H9 (cell line): ENCODE measurements at regions not wholly inside any gene's neighbourhood (a gene's known extent, or its start where the extent isn't known, plus 50 kb on each side); places are given as distances from the start of the nearest gene placed in this dataset.

Experiments
- DNase-seq: peaks from one replicate; pipeline ENCODE4 v3.0.0-alpha.2; 2017
- H2AFZ ChIP-seq: one replicate; pipeline ENCODE4 v1.6.1; 2013; ENCODE audit warnings: mild to moderate bottlenecking, low read length, control low read depth, moderate library complexity
- H2AK5ac ChIP-seq: 2 replicates; pipeline ENCODE4 v1.6.1; 2013; ENCODE audit warnings: low read length, control low read depth, mixed read lengths; ENCODE audit not compliant: insufficient read length
- H2BK120ac ChIP-seq: one replicate; pipeline ENCODE4 v1.6.1; 2013; ENCODE audit warnings: low read depth, mild to moderate bottlenecking, low read length, control low read depth, inconsistent platforms; ENCODE audit not compliant: poor library complexity, severe bottlenecking
- H2BK12ac ChIP-seq: 2 replicates; pipeline ENCODE4 v1.6.1; 2013; ENCODE audit warnings: low read length, control low read depth, mixed read lengths, low read depth; ENCODE audit not compliant: insufficient read length
- H2BK15ac ChIP-seq: 2 replicates; pipeline ENCODE4 v1.6.1; 2013; ENCODE audit warnings: low read depth, low read length, control low read depth
- H2BK20ac ChIP-seq: one replicate; pipeline ENCODE4 v1.6.1; 2013; ENCODE audit warnings: low read depth, mild to moderate bottlenecking, low read length, control low read depth, inconsistent platforms; ENCODE audit not compliant: poor library complexity, severe bottlenecking
- H2BK5ac ChIP-seq: 2 replicates; pipeline ENCODE4 v1.6.1; 2013; ENCODE audit warnings: low read length, control low read depth, mixed read lengths; ENCODE audit not compliant: insufficient read length
- H3K14ac ChIP-seq: 2 replicates; pipeline ENCODE4 v1.6.1; 2013; ENCODE audit warnings: low read length, control low read depth; ENCODE audit not compliant: insufficient read depth
- H3K18ac ChIP-seq: 2 replicates; pipeline ENCODE4 v1.6.1; 2013; ENCODE audit warnings: low read depth, mild to moderate bottlenecking, mixed read lengths, low read length, control low read depth; ENCODE audit not compliant: insufficient read length
- H3K23ac ChIP-seq: 2 replicates; pipeline ENCODE4 v1.6.1; 2013; ENCODE audit warnings: low read length, control low read depth, mixed read lengths, low read depth; ENCODE audit not compliant: insufficient read length
- H3K23me2 ChIP-seq: 2 replicates; pipeline ENCODE4 v1.6.1; 2013; ENCODE audit warnings: low read depth, mild to moderate bottlenecking, mixed read lengths, low read length, control low read depth; ENCODE audit not compliant: insufficient read length, poor library complexity, severe bottlenecking
- H3K27ac ChIP-seq: 2 replicates; pipeline ENCODE4 v1.5.1; 2013; ENCODE audit warnings: low read length, control low read depth, mixed read lengths, low read depth; ENCODE audit not compliant: insufficient read length
- H3K27me3 ChIP-seq: 2 replicates; pipeline ENCODE4 v1.6.1; 2013; ENCODE audit warnings: low read length, control low read depth, inconsistent platforms; ENCODE audit not compliant: insufficient read depth
- H3K4ac ChIP-seq: 2 replicates; pipeline ENCODE4 v1.6.1; 2013; ENCODE audit warnings: low read depth, mild to moderate bottlenecking, control low read depth, inconsistent platforms, low read length, moderate library complexity
- H3K4me1 ChIP-seq: 2 replicates; pipeline ENCODE4 v1.6.1; 2013; ENCODE audit warnings: low read length, control low read depth, inconsistent platforms; ENCODE audit not compliant: insufficient read depth
- H3K4me2 ChIP-seq: 2 replicates; pipeline ENCODE4 v1.6.1; 2013; ENCODE audit warnings: low read length, control low read depth, mixed read lengths; ENCODE audit not compliant: insufficient read length, insufficient read depth
- H3K56ac ChIP-seq: 2 replicates; pipeline ENCODE4 v1.6.1; 2013; ENCODE audit warnings: low read depth, mild to moderate bottlenecking, mixed read lengths, low read length, control low read depth; ENCODE audit not compliant: insufficient read length
- H3K79me1 ChIP-seq: 2 replicates; pipeline ENCODE4 v1.6.1; 2013; ENCODE audit warnings: low read depth, mild to moderate bottlenecking, moderate library complexity, low read length, control low read depth, inconsistent platforms; ENCODE audit not compliant: insufficient read depth, poor library complexity, severe bottlenecking
- H3K79me2 ChIP-seq: 2 replicates; pipeline ENCODE4 v1.6.1; 2013; ENCODE audit warnings: low read length, control low read depth, inconsistent platforms; ENCODE audit not compliant: insufficient read depth
- H3K9ac ChIP-seq: 2 replicates; pipeline ENCODE4 v1.6.1; 2013; ENCODE audit warnings: low read length, control low read depth, mixed read lengths; ENCODE audit not compliant: insufficient read length; ENCODE audit errors: extremely low read depth
- H3K9me3 ChIP-seq: one replicate; pipeline ENCODE4 v1.6.1; 2013; ENCODE audit warnings: low read depth, low read length, inconsistent platforms; ENCODE audit not compliant: control insufficient read depth
- H3T11ph ChIP-seq: one replicate; pipeline ENCODE4 v1.6.1; 2013; ENCODE audit warnings: mild to moderate bottlenecking, low read length, control low read depth, inconsistent platforms
- H4K20me1 ChIP-seq: one replicate; pipeline ENCODE4 v1.6.1; 2013; ENCODE audit not compliant: control insufficient read depth, insufficient read length, insufficient read depth
- H4K5ac ChIP-seq: 2 replicates; pipeline ENCODE4 v1.6.1; 2013; ENCODE audit warnings: low read depth, mild to moderate bottlenecking, mixed read lengths, low read length, control low read depth; ENCODE audit not compliant: insufficient read length
- H4K8ac ChIP-seq: replicated peaks from 2 replicates; pipeline ENCODE4 v1.6.1; 2013; ENCODE audit warnings: low read length, control low read depth, mixed read lengths, low read depth; ENCODE audit not compliant: insufficient read length
- H4K91ac ChIP-seq: 2 replicates; pipeline ENCODE4 v1.6.1; 2013; ENCODE audit warnings: low read depth, mild to moderate bottlenecking, moderate library complexity, mixed read lengths, low read length, control low read depth; ENCODE audit not compliant: insufficient read length
- H3K27ac Mint-ChIP-seq, 3 experiments: 2 replicates in 2 of 3; 3 replicates in 1 of 3; pipeline ENCODE4 v1.8.0; 2020 to 2021; ENCODE audit warnings: mixed read lengths in 3 of 3, mild to moderate bottlenecking in 1 of 3, moderate library complexity in 1 of 3
- H3K27me3 Mint-ChIP-seq: 2 replicates; pipeline ENCODE4 v1.8.0; 2021; ENCODE audit warnings: low read depth, mild to moderate bottlenecking, moderate library complexity, mixed read lengths
- H3K36me3 Mint-ChIP-seq, 3 experiments: 2 replicates in 2 of 3; 3 replicates in 1 of 3; pipeline ENCODE4 v1.8.0; 2020 to 2021; ENCODE audit warnings: low read depth in 3 of 3, mixed read lengths in 3 of 3; ENCODE audit not compliant: insufficient read depth in 1 of 3
- H3K4me1 Mint-ChIP-seq, 2 experiments: 2 replicates each; pipeline ENCODE4 v1.8.0; 2020; ENCODE audit warnings: mixed read lengths in 2 of 2
- H3K4me3 Mint-ChIP-seq, 2 experiments: 2 replicates in 1 of 2; 3 replicates in 1 of 2; pipeline ENCODE4 v1.8.0; 2020 to 2021; ENCODE audit warnings: mild to moderate bottlenecking in 2 of 2, mixed read lengths in 2 of 2, moderate library complexity in 1 of 2
- H3K9me3 Mint-ChIP-seq, 2 experiments: 2 replicates in 1 of 2; 3 replicates in 1 of 2; pipeline ENCODE4 v1.8.0; 2020; ENCODE audit warnings: mild to moderate bottlenecking in 2 of 2, mixed read lengths in 2 of 2, moderate library complexity in 1 of 2
- CTCF ChIP-seq: fragments of 200-600 bp; sonication (generic); conservative IDR thresholded peaks from 3 replicates; pipeline ENCODE4 v1.8.0; 2021; ENCODE audit warnings: antibody characterized with exemption, mild to moderate bottlenecking
- WGBS: extraction: QIAGEN DNeasy Blood & Tissue Kit; methylation state at CpG from one replicate; pipeline ENCODE4 v1.1.7; 2013; ENCODE audit warnings: missing lambda C conversion rate, low lambda C conversion rate, mixed read lengths; ENCODE audit not compliant: insufficient read length; ENCODE audit errors: extremely low coverage; 5-methylcytosine and 5-hydroxymethylcytosine counted together

GRCh38 chr10:94232711-94233383, 129.9 kb downstream of the NOC3L start:
- H4K91ac ChIP-seq: no peak overlapping the region
- no peak overlapping the region for H3T11ph ChIP-seq
- H2BK120ac ChIP-seq: no peak overlapping the region
- no peak overlapping the region for H2BK5ac ChIP-seq
- no peak overlapping the region for H3K23ac ChIP-seq
- H3K27me3 ChIP-seq: no peaks in the 10 kb centered on the region
- no peak overlapping the region for H3K14ac ChIP-seq
- no peak overlapping the region for H4K8ac ChIP-seq
- no peaks in the 10 kb centered on the region for H3K79me1 ChIP-seq
- H3K27ac ChIP-seq: no peak overlapping the region
- no CpG with 5 or more reads among the region's 2 CpGs for WGBS
- Mint-ChIP-seq H3K9me3 (peaks cover 2 to 6% of the 10 kb centered on the region in 2 experiments; a peak in 3 of 5 replicates), H3K4me3 (no peak overlapping the region), H3K36me3 (no peaks in the 10 kb centered on the region), H3K27me3 (no peaks in the 10 kb centered on the region; the same call in 1 of the 2 replicates), H3K27ac (no peak overlapping the region; a peak in 1 of 7 replicates), H3K4me1 (no peaks in the 10 kb centered on the region; a peak in 1 of 4 replicates)
- H3K4me2 ChIP-seq: no peak overlapping the region
- DNase-seq: no peak
- H2BK12ac ChIP-seq: no peak overlapping the region
- no peaks in the 10 kb centered on the region for H3K79me2 ChIP-seq
- H2AK5ac ChIP-seq: no peak overlapping the region
- no peak overlapping the region for H4K5ac ChIP-seq
- no peaks in the 10 kb centered on the region for H4K20me1 ChIP-seq
- no peak overlapping the region for H2BK15ac ChIP-seq
- H2BK20ac ChIP-seq: no peak overlapping the region
- H3K4ac ChIP-seq: no peak overlapping the region
- H3K9me3 ChIP-seq: no peaks in the 10 kb centered on the region
- no peak overlapping the region for H2AFZ ChIP-seq
- H3K18ac ChIP-seq: no peak overlapping the region
- no peaks in the 10 kb centered on the region for H3K23me2 ChIP-seq
- no peak overlapping the region for H3K9ac ChIP-seq
- no peaks in the 10 kb centered on the region for H3K4me1 ChIP-seq
- no peak for TF ChIP-seq CTCF
- H3K56ac ChIP-seq: no peak overlapping the region
